Activated naive CD8-positive, alpha-beta T cell treated with anti-CD3 and anti-CD28 coated beads for 36 hours (primary cell): ENCODE measurements at regions not wholly inside any gene's neighbourhood (a gene's known extent, or its start where the extent isn't known, plus 50 kb on each side); places are given as distances from the start of the nearest gene placed in this dataset.

Experiments used
- DNase-seq: peaks from one replicate; pipeline ENCODE4 v3.0.0; 2021
- H3K27ac Mint-ChIP-seq: one replicate; pipeline ENCODE4 v1.8.0; 2022; ENCODE audit warnings: mild to moderate bottlenecking, moderate library complexity, mixed read lengths
- H3K27me3 Mint-ChIP-seq: one replicate; pipeline ENCODE4 v1.8.0; 2022; ENCODE audit warnings: mild to moderate bottlenecking, mixed read lengths
- H3K36me3 Mint-ChIP-seq: one replicate; pipeline ENCODE4 v1.8.0; 2021; ENCODE audit warnings: mild to moderate bottlenecking, mixed read lengths
- H3K4me1 Mint-ChIP-seq: one replicate; pipeline ENCODE4 v1.8.0; 2021; ENCODE audit warnings: mixed read lengths
- H3K4me3 Mint-ChIP-seq: one replicate; pipeline ENCODE4 v1.8.0; 2022; ENCODE audit warnings: mild to moderate bottlenecking, moderate library complexity, mixed read lengths
- H3K9me3 Mint-ChIP-seq: one replicate; pipeline ENCODE4 v1.8.0; 2022; ENCODE audit warnings: mixed read lengths

GRCh38 chr2:19251554-19251953 is 106.9 kb downstream of the OSR1 start:
- Mint-ChIP-seq H3K27ac (no peak overlapping the region), H3K4me3 (no peak overlapping the region), H3K9me3 (no peaks in the 10 kb centered on the region), H3K27me3 (no peaks in the 10 kb centered on the region), H3K36me3 (peaks cover 3% of the 10 kb centered on the region), H3K4me1 (no peaks in the 10 kb centered on the region)
- no peak for DNase-seq

- peaks cover 3% of the 10 kb centered on the region for H3K36me3 Mint-ChIP-seq
These were observed 107.5 kb downstream of the OSR1 start for GRCh38 chr2:19250906-19251305.

GRCh38 chr2:19247186-19247585 is 111.2 kb downstream of the OSR1 start:
- Mint-ChIP-seq H3K4me3 (no peak overlapping the region), H3K9me3 (no peaks in the 10 kb centered on the region), H3K27ac (no peak overlapping the region), H3K36me3 (no peaks in the 10 kb centered on the region), H3K27me3 (no peaks in the 10 kb centered on the region), H3K4me1 (no peaks in the 10 kb centered on the region)
- DNase-seq, result no peak

More at GRCh38 chr2:19250906-19251305, 107.5 kb downstream of the OSR1 start:
- no peak for DNase-seq
- Mint-ChIP-seq H3K4me3 (no peak overlapping the region), H3K4me1 (no peaks in the 10 kb centered on the region), H3K27me3 (no peaks in the 10 kb centered on the region), H3K27ac (no peak overlapping the region), H3K9me3 (no peaks in the 10 kb centered on the region)

- Mint-ChIP-seq H3K27me3 (no peaks in the 10 kb centered on the region), H3K27ac (no peak overlapping the region), H3K4me3 (no peak overlapping the region), H3K9me3 (no peaks in the 10 kb centered on the region), H3K36me3 (no peaks in the 10 kb centered on the region), H3K4me1 (no peaks in the 10 kb centered on the region)
- no peak for DNase-seq
These were observed 111.9 kb downstream of the OSR1 start for GRCh38 chr2:19246496-19246895.

- H3K36me3 Mint-ChIP-seq, result no peaks in the 10 kb centered on the region
- no peak for DNase-seq
- peaks cover 5% of the 10 kb centered on the region for H3K27me3 Mint-ChIP-seq
- H3K4me3 Mint-ChIP-seq, result no peak overlapping the region
- no peaks in the 10 kb centered on the region for H3K4me1 Mint-ChIP-seq
- no peak overlapping the region for H3K27ac Mint-ChIP-seq
- H3K9me3 Mint-ChIP-seq, result no peaks in the 10 kb centered on the region
These were observed 113.7 kb downstream of the OSR1 start for GRCh38 chr2:19244460-19245363.

- no peaks in the 10 kb centered on the region for H3K4me1 Mint-ChIP-seq
- H3K36me3 Mint-ChIP-seq, result no peaks in the 10 kb centered on the region
- no peak overlapping the region for H3K27ac Mint-ChIP-seq
- no peaks in the 10 kb centered on the region for H3K9me3 Mint-ChIP-seq
- no peak for DNase-seq
- H3K27me3 Mint-ChIP-seq, result peaks cover 5% of the 10 kb centered on the region
- H3K4me3 Mint-ChIP-seq, result no peak overlapping the region
These were observed 119.9 kb downstream of the OSR1 start for GRCh38 chr2:19238440-19239060.

GRCh38 chr2:19235308-19235707 is 123.1 kb downstream of the OSR1 start:
- H3K4me3 Mint-ChIP-seq, result no peak overlapping the region
- no peaks in the 10 kb centered on the region for H3K4me1 Mint-ChIP-seq
- H3K36me3 Mint-ChIP-seq, result no peaks in the 10 kb centered on the region
- no peak overlapping the region for H3K27ac Mint-ChIP-seq
- no peak for DNase-seq
- H3K9me3 Mint-ChIP-seq, result no peaks in the 10 kb centered on the region
- no peaks in the 10 kb centered on the region for H3K27me3 Mint-ChIP-seq

GRCh38 chr2:19232312-19232711 is 126.1 kb downstream of the OSR1 start:
- Mint-ChIP-seq H3K27ac (no peak overlapping the region), H3K4me1 (no peaks in the 10 kb centered on the region), H3K36me3 (no peaks in the 10 kb centered on the region), H3K27me3 (no peaks in the 10 kb centered on the region), H3K9me3 (no peaks in the 10 kb centered on the region), H3K4me3 (no peak overlapping the region)
- DNase-seq, result no peak

- H3K4me1 Mint-ChIP-seq, result no peaks in the 10 kb centered on the region
- H3K27ac Mint-ChIP-seq, result no peak overlapping the region
- H3K9me3 Mint-ChIP-seq, result no peaks in the 10 kb centered on the region
- no peaks in the 10 kb centered on the region for H3K27me3 Mint-ChIP-seq
- no peak overlapping the region for H3K4me3 Mint-ChIP-seq
- H3K36me3 Mint-ChIP-seq, result no peaks in the 10 kb centered on the region
- no peak for DNase-seq
These were observed 126.8 kb downstream of the OSR1 start for GRCh38 chr2:19231625-19232024.

GRCh38 chr2:19230626-19231025 is 127.8 kb downstream of the OSR1 start:
- H3K4me1 Mint-ChIP-seq, result no peaks in the 10 kb centered on the region
- no peaks in the 10 kb centered on the region for H3K36me3 Mint-ChIP-seq
- no peak overlapping the region for H3K27ac Mint-ChIP-seq
- H3K27me3 Mint-ChIP-seq, result no peaks in the 10 kb centered on the region
- no peak overlapping the region for H3K4me3 Mint-ChIP-seq
- DNase-seq, result no peak
- no peaks in the 10 kb centered on the region for H3K9me3 Mint-ChIP-seq

GRCh38 chr2:19228715-19229114 is 129.7 kb downstream of the OSR1 start:
- Mint-ChIP-seq H3K27ac (no peak overlapping the region), H3K4me3 (no peak overlapping the region), H3K36me3 (no peaks in the 10 kb centered on the region), H3K27me3 (no peaks in the 10 kb centered on the region), H3K4me1 (no peaks in the 10 kb centered on the region), H3K9me3 (no peaks in the 10 kb centered on the region)
- no peak for DNase-seq

GRCh38 chr2:19228181-19228593 is 130.2 kb downstream of the OSR1 start:
- H3K4me3 Mint-ChIP-seq, result no peak overlapping the region
- H3K36me3 Mint-ChIP-seq, result no peaks in the 10 kb centered on the region
- no peak overlapping the region for H3K27ac Mint-ChIP-seq
- no peaks in the 10 kb centered on the region for H3K9me3 Mint-ChIP-seq
- no peaks in the 10 kb centered on the region for H3K27me3 Mint-ChIP-seq
- H3K4me1 Mint-ChIP-seq, result no peaks in the 10 kb centered on the region
- no peak for DNase-seq

- H3K36me3 Mint-ChIP-seq, result no peaks in the 10 kb centered on the region
- H3K4me1 Mint-ChIP-seq, result no peaks in the 10 kb centered on the region
- no peak overlapping the region for H3K4me3 Mint-ChIP-seq
- H3K27me3 Mint-ChIP-seq, result no peaks in the 10 kb centered on the region
- no peak overlapping the region for H3K27ac Mint-ChIP-seq
- H3K9me3 Mint-ChIP-seq, result no peaks in the 10 kb centered on the region
- no peak for DNase-seq
These were observed 131.6 kb downstream of the OSR1 start for GRCh38 chr2:19226871-19227270.

GRCh38 chr2:19226386-19226785 is 132.0 kb downstream of the OSR1 start:
- H3K4me1 Mint-ChIP-seq, result no peaks in the 10 kb centered on the region
- no peak overlapping the region for H3K4me3 Mint-ChIP-seq
- H3K27me3 Mint-ChIP-seq, result no peaks in the 10 kb centered on the region
- no peaks in the 10 kb centered on the region for H3K9me3 Mint-ChIP-seq
- H3K27ac Mint-ChIP-seq, result no peak overlapping the region
- no peaks in the 10 kb centered on the region for H3K36me3 Mint-ChIP-seq
- no peak for DNase-seq

- no peak for DNase-seq
- no peaks in the 10 kb centered on the region for H3K27me3 Mint-ChIP-seq
- no peaks in the 10 kb centered on the region for H3K36me3 Mint-ChIP-seq
- no peak overlapping the region for H3K4me3 Mint-ChIP-seq
- H3K4me1 Mint-ChIP-seq, result no peaks in the 10 kb centered on the region
- H3K9me3 Mint-ChIP-seq, result no peaks in the 10 kb centered on the region
- no peak overlapping the region for H3K27ac Mint-ChIP-seq
These were observed 132.5 kb downstream of the OSR1 start for GRCh38 chr2:19225931-19226330.

- Mint-ChIP-seq H3K4me3 (no peak overlapping the region), H3K27ac (no peak overlapping the region), H3K9me3 (no peaks in the 10 kb centered on the region), H3K27me3 (no peaks in the 10 kb centered on the region), H3K36me3 (no peaks in the 10 kb centered on the region), H3K4me1 (no peaks in the 10 kb centered on the region)
- DNase-seq, result no peak
These were observed 133.3 kb downstream of the OSR1 start for GRCh38 chr2:19225126-19225525.
